ENCODE measurements at regions not wholly inside any gene's neighbourhood (a gene's known extent, or its start where the extent isn't known, plus 50 kb on each side); places are given as distances from the start of the nearest gene placed in this dataset.

GRCh38 chr5:159644053-159644452 lies 272.2 kb upstream of the ADRA1B start:
- Histone ChIP-seq H3K9ac (ENCODE audit: low read length) (no peak overlapping the region), H3K9me3 (ENCODE audit: control insufficient read depth, low read length) (no peaks in the 10 kb centered on the region), H3K36me3 (ENCODE audit: control insufficient read depth, insufficient read depth, low read length) (no peaks in the 10 kb centered on the region), H3K4me1 (ENCODE audit: control insufficient read depth, insufficient read depth, low read length) (no peaks in the 10 kb centered on the region), H3K4me3 (ENCODE audit: low read length) (no peak overlapping the region), H3K27me3 (ENCODE audit: control insufficient read depth, insufficient read depth, low read length) (no peaks in the 10 kb centered on the region)

GRCh38 chr5:159645179-159645846 lies 271.0 kb upstream of the ADRA1B start:
- H3K4me1 ChIP-seq (ENCODE audit: control insufficient read depth, insufficient read depth, low read length), result no peaks in the 10 kb centered on the region
- no peak overlapping the region for H3K4me3 ChIP-seq (ENCODE audit: low read length)
- no peaks in the 10 kb centered on the region for H3K36me3 ChIP-seq (ENCODE audit: control insufficient read depth, insufficient read depth, low read length)
- no peaks in the 10 kb centered on the region for H3K27me3 ChIP-seq (ENCODE audit: control insufficient read depth, insufficient read depth, low read length)
- no peak overlapping the region for H3K9ac ChIP-seq (ENCODE audit: low read length)
- H3K9me3 ChIP-seq (ENCODE audit: control insufficient read depth, low read length), result no peaks in the 10 kb centered on the region

GRCh38 chr5:159650803-159651202 lies 265.5 kb upstream of the ADRA1B start:
- no peaks in the 10 kb centered on the region for H3K27me3 ChIP-seq (ENCODE audit: control insufficient read depth, insufficient read depth, low read length)
- H3K9ac ChIP-seq (ENCODE audit: low read length), result no peak overlapping the region
- no peaks in the 10 kb centered on the region for H3K36me3 ChIP-seq (ENCODE audit: control insufficient read depth, insufficient read depth, low read length)
- H3K4me1 ChIP-seq (ENCODE audit: control insufficient read depth, insufficient read depth, low read length), result no peaks in the 10 kb centered on the region
- no peaks in the 10 kb centered on the region for H3K9me3 ChIP-seq (ENCODE audit: control insufficient read depth, low read length)
- H3K4me3 ChIP-seq (ENCODE audit: low read length), result no peak overlapping the region

- Histone ChIP-seq H3K4me3 (ENCODE audit: low read length) (no peak overlapping the region), H3K36me3 (ENCODE audit: control insufficient read depth, insufficient read depth, low read length) (no peaks in the 10 kb centered on the region)
Observed at GRCh38 chr5:159655757-159656409, 260.4 kb upstream of the ADRA1B start.

GRCh38 chr5:159657298-159657697 lies 259.0 kb upstream of the ADRA1B start:
- no peak overlapping the region for H3K9ac ChIP-seq (ENCODE audit: low read length)
- no peaks in the 10 kb centered on the region for H3K27me3 ChIP-seq (ENCODE audit: control insufficient read depth, insufficient read depth, low read length)
- H3K4me3 ChIP-seq (ENCODE audit: low read length), result no peak overlapping the region
- H3K36me3 ChIP-seq (ENCODE audit: control insufficient read depth, insufficient read depth, low read length), result no peaks in the 10 kb centered on the region
- no peaks in the 10 kb centered on the region for H3K4me1 ChIP-seq (ENCODE audit: control insufficient read depth, insufficient read depth, low read length)
- no peaks in the 10 kb centered on the region for H3K9me3 ChIP-seq (ENCODE audit: control insufficient read depth, low read length)

More at GRCh38 chr5:159655757-159656409, 260.4 kb upstream of the ADRA1B start:
- H3K4me1 ChIP-seq (ENCODE audit: control insufficient read depth, insufficient read depth, low read length), result no peaks in the 10 kb centered on the region
- H3K9ac ChIP-seq (ENCODE audit: low read length), result no peak overlapping the region
- no peaks in the 10 kb centered on the region for H3K27me3 ChIP-seq (ENCODE audit: control insufficient read depth, insufficient read depth, low read length)
- no peaks in the 10 kb centered on the region for H3K9me3 ChIP-seq (ENCODE audit: control insufficient read depth, low read length)

GRCh38 chr5:159657771-159658170 lies 258.5 kb upstream of the ADRA1B start:
- no peak overlapping the region for H3K9ac ChIP-seq (ENCODE audit: low read length)
- H3K36me3 ChIP-seq (ENCODE audit: control insufficient read depth, insufficient read depth, low read length), result no peaks in the 10 kb centered on the region
- H3K4me3 ChIP-seq (ENCODE audit: low read length), result no peak overlapping the region
- no peaks in the 10 kb centered on the region for H3K27me3 ChIP-seq (ENCODE audit: control insufficient read depth, insufficient read depth, low read length)
- no peaks in the 10 kb centered on the region for H3K4me1 ChIP-seq (ENCODE audit: control insufficient read depth, insufficient read depth, low read length)
- no peaks in the 10 kb centered on the region for H3K9me3 ChIP-seq (ENCODE audit: control insufficient read depth, low read length)

- no peaks in the 10 kb centered on the region for H3K4me1 ChIP-seq (ENCODE audit: control insufficient read depth, insufficient read depth, low read length)
- H3K27me3 ChIP-seq (ENCODE audit: control insufficient read depth, insufficient read depth, low read length), result no peaks in the 10 kb centered on the region
- no peak overlapping the region for H3K4me3 ChIP-seq (ENCODE audit: low read length)
- no peak overlapping the region for H3K9ac ChIP-seq (ENCODE audit: low read length)
- no peaks in the 10 kb centered on the region for H3K9me3 ChIP-seq (ENCODE audit: control insufficient read depth, low read length)
- no peaks in the 10 kb centered on the region for H3K36me3 ChIP-seq (ENCODE audit: control insufficient read depth, insufficient read depth, low read length)
Observed at GRCh38 chr5:159658266-159658925, 257.9 kb upstream of the ADRA1B start.

GRCh38 chr5:159660401-159660800 lies 255.9 kb upstream of the ADRA1B start:
- H3K27me3 ChIP-seq (ENCODE audit: control insufficient read depth, insufficient read depth, low read length), result no peaks in the 10 kb centered on the region
- no peak overlapping the region for H3K4me3 ChIP-seq (ENCODE audit: low read length)
- no peaks in the 10 kb centered on the region for H3K9me3 ChIP-seq (ENCODE audit: control insufficient read depth, low read length)
- H3K9ac ChIP-seq (ENCODE audit: low read length), result no peak overlapping the region
- H3K36me3 ChIP-seq (ENCODE audit: control insufficient read depth, insufficient read depth, low read length), result no peaks in the 10 kb centered on the region
- H3K4me1 ChIP-seq (ENCODE audit: control insufficient read depth, insufficient read depth, low read length), result no peaks in the 10 kb centered on the region

- Histone ChIP-seq H3K27me3 (ENCODE audit: control insufficient read depth, insufficient read depth, low read length) (no peaks in the 10 kb centered on the region), H3K9ac (ENCODE audit: low read length) (no peak overlapping the region)
Observed at GRCh38 chr5:159663986-159664385, 252.3 kb upstream of the ADRA1B start.

GRCh38 chr5:159667286-159667685 lies 249.0 kb upstream of the ADRA1B start:
- no peak overlapping the region for H3K9ac ChIP-seq (ENCODE audit: low read length)
- H3K4me3 ChIP-seq (ENCODE audit: low read length), result no peak overlapping the region
- no peaks in the 10 kb centered on the region for H3K4me1 ChIP-seq (ENCODE audit: control insufficient read depth, insufficient read depth, low read length)
- no peaks in the 10 kb centered on the region for H3K9me3 ChIP-seq (ENCODE audit: control insufficient read depth, low read length)
- no peaks in the 10 kb centered on the region for H3K27me3 ChIP-seq (ENCODE audit: control insufficient read depth, insufficient read depth, low read length)
- H3K36me3 ChIP-seq (ENCODE audit: control insufficient read depth, insufficient read depth, low read length), result no peaks in the 10 kb centered on the region

More at GRCh38 chr5:159663986-159664385, 252.3 kb upstream of the ADRA1B start:
- no peaks in the 10 kb centered on the region for H3K9me3 ChIP-seq (ENCODE audit: control insufficient read depth, low read length)
- H3K36me3 ChIP-seq (ENCODE audit: control insufficient read depth, insufficient read depth, low read length), result no peaks in the 10 kb centered on the region
- no peaks in the 10 kb centered on the region for H3K4me1 ChIP-seq (ENCODE audit: control insufficient read depth, insufficient read depth, low read length)
- H3K4me3 ChIP-seq (ENCODE audit: low read length), result no peak overlapping the region

- H3K9me3 ChIP-seq (ENCODE audit: control insufficient read depth, low read length), result no peaks in the 10 kb centered on the region
- no peak overlapping the region for H3K4me3 ChIP-seq (ENCODE audit: low read length)
- no peaks in the 10 kb centered on the region for H3K36me3 ChIP-seq (ENCODE audit: control insufficient read depth, insufficient read depth, low read length)
- no peak overlapping the region for H3K9ac ChIP-seq (ENCODE audit: low read length)
- H3K4me1 ChIP-seq (ENCODE audit: control insufficient read depth, insufficient read depth, low read length), result no peaks in the 10 kb centered on the region
- H3K27me3 ChIP-seq (ENCODE audit: control insufficient read depth, insufficient read depth, low read length), result no peaks in the 10 kb centered on the region
Observed at GRCh38 chr5:159668556-159668955, 247.7 kb upstream of the ADRA1B start.

- Histone ChIP-seq H3K4me1 (ENCODE audit: control insufficient read depth, insufficient read depth, low read length) (no peaks in the 10 kb centered on the region), H3K9me3 (ENCODE audit: control insufficient read depth, low read length) (no peaks in the 10 kb centered on the region), H3K9ac (ENCODE audit: low read length) (no peak overlapping the region), H3K36me3 (ENCODE audit: control insufficient read depth, insufficient read depth, low read length) (no peaks in the 10 kb centered on the region), H3K4me3 (ENCODE audit: low read length) (no peak overlapping the region), H3K27me3 (ENCODE audit: control insufficient read depth, insufficient read depth, low read length) (no peaks in the 10 kb centered on the region)
Observed at GRCh38 chr5:159669559-159669958, 246.7 kb upstream of the ADRA1B start.

Data from mucosa of stomach (tissue), 1 donor.